HG03103 (cell line): ENCODE measurements at regions not wholly inside any gene's neighbourhood (a gene's known extent, or its start where the extent isn't known, plus 50 kb on each side); places are given as distances from the start of the nearest gene placed in this dataset.
"Not testable (repeated sequence)": the region's sequence is repeated elsewhere in the genome, so short reads cannot be mapped to it uniquely, and the experiment has no call there.

Source experiments
- ATAC-seq: cut with Tn5 transposase; IDR thresholded peaks from one replicate; pipeline ENCODE4 v1.9.1; 2021; ENCODE audit warnings: low read depth; ENCODE audit not compliant: unreplicated experiment

DNA sequence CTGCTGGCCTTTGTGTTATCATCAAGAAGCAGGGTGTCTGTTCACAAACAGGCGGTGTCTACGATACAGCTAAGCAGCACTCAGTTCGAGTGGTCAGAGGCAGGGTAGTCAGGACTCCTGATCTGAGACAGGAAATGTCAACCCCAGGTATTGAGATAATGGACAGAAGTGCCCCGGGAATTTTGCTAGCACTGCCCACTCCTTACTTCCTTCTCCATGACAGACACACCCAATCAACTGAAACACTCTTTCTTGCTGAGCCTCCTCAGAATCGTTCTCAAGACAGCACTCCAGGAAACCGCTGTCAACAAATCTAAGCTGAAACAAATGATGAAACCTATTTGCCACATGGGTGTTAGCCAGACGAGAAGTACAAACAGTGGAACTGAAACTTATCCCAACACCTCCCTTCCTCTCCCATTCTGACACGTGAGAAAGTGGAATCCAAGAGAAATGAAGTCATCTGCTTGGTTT, 109.3 kb downstream of the GTF2IRD2B start:
- ATAC-seq: not testable (repeated sequence)

DNA sequence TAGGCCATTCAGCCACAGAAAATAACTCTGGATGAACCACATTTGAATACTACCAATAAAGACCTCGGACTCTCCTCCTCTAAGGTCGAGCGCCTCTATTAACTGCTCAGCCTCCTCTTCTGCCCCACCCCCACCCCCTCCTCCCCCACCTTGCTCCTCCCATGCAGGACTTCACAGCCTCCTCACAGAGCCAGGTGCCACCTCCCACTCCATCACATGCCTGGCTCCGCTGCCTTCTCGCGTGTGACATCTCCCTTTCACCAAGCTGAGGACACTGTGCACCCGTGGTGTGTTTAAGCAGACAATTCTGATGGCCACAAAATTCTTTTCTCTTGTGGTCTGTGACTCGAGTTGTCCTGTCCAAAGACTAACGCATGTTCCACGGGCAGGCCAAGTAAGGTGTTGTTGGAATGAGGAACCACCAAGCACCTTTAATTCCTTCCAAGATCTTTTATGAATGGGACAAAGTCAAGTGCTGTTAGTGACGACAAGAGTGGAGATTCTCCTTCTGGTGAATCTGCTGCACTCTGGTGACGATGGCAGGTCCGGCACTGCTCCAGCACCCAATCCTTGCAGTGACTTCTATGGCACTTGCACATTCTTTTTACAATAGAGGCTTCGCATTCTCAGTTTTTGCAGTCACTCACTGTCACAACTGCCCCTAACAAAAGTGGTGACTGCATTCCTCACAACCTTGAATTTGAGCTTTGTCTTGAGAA, 113.1 kb downstream of the GTF2IRD2B start:
- not testable (repeated sequence) for ATAC-seq

DNA sequence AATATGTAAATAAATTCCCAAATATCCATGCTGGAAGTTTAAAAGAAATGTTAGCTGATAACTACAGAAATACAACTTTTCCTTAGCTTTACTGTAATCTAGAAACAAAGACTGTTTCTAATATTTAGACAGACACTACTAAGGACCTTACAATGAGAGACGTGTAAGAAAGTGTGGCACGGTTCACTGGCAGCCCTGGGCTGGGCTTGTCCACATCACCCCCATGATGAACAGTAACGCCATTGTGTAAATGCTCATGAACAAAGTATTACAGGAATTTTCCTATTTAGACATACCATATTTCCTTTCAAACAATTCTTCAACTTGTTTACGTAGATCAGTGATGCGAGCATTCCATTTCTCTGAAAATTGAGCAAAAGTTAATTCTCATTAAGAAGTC, 123.1 kb downstream of the GTF2IRD2B start:
- ATAC-seq: not testable (repeated sequence)

DNA sequence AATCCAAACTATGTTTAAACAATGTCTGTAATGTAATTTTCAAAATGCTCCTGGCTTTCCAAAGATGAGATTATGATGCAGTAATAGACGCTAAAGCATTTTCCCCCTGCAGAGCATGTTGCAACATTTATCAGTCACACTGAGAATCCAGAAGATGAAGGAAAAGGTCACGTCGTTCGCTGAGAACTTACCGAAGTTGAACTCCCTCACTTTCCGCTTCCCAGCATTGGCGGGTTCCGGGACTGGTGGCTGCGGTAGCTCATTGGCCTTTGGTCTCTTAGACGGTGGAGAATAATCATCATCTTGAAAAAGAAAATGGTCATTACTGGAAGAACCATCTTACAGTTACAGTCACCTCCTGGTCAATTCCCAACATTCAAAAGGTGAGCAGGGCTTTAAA, 124.6 kb downstream of the GTF2IRD2B start:
- not testable (repeated sequence) for ATAC-seq

DNA sequence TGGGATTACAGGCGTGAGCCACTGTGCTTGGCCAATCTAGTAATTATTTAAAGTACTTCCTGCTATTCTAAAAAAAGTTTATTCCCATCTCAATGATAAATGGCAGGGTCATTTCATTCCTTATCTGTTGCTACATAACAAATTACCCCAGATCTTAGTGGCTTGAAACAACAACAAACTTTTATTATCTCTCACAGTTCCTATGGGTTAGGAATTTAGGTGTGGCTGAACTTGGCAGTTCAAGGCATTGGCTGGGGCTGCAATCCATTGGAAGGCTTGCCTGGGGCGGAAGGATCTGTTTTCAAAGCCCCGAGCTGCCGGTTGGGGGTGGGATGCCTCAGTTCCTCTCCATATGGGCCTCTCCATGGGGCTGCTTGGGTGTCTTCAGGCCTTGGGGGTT, 133.7 kb downstream of the GTF2IRD2B start:
- ATAC-seq: not testable (repeated sequence)

DNA sequence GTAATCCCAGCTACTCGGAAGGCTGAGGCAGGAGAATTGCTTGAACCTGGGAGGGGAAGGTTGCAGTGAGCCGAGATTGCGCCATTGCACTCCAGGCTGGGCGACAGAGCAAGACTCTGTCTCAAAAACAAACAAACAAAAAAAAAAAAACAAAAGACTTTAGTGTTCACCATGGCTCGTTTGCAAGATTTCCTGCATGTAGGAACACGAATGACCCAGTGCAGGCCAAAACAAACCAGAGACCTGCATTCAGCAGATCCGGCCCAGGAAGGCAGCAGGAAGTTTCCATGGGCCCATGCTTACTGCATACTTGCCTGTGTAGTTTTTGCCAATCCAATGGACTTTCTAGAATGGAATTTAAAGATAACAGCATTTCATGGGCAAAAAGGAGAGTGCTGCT, 137.2 kb downstream of the GTF2IRD2B start:
- not testable (repeated sequence) for ATAC-seq

DNA sequence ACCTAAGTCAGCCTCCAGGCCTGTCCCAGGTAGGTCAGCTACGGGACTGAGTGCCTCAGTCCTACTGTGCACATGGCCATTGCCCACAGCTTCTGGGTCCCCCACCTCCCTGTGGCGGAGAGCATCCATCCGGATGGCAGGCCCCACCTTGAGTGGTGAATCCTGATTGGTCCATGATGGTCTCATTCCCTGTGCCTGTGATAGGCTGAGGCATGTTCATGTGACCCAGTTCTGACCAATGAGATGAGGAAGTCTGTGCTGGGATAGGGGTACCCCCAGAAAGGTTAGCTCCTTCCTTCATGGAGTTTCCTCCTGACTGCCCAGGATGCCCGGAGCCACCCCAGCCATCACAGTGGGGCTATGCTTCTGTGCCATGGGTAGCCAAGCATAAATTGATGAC, 138.2 kb downstream of the GTF2IRD2B start:
- not testable (repeated sequence) for ATAC-seq

DNA sequence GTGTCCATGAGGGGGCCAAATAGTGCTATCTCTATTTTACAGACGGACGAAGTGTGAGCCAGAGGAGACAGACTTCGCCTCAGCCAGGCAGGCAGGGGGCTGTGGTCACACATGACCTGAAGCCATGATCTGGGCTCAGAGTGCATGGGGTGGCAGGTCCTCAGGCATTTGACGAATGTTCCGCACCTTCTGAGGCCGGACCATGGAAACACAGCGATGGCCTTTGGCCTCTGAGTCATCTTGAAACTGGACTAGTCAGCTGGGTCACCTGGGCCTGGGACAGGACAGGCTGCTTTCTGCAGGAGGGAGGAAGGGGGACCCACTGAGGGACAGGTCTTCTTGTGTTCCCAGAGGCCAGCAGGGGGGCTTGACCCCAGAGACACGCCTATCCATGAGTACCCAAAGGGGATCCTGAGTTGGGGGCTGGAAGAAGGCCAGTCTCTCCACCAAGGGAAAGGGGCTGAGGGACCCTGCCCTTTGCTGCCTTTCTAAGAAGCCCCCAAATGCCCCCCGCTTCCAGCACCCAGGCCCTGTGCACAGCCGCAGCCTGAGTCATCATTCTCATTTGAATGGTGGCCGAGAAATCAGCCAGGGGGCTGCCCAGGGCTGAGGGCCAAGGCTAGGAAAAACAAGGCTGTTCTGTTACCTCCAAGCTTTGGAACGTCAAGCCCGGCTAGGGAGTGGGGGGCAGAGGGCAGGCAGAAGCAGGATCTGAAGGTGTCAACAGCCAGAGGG, 142.9 kb downstream of the GTF2IRD2B start:
- not testable (repeated sequence) for ATAC-seq

DNA sequence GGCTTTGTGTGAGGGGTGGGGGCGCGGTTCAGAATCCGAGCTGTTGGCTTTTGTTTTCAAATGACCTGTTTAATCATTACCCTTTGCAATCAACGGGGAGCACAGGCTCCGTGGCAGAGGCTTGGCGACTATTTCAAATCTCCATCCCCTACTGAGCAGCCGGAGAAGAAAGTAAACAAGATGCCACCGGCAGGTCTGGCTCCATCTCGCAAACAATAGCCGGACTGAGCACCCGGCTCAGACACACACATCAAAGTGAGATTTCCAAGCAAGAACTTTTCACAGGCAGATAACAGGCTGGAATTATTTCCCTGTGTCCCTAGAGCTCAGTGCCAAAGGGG, 143.4 kb downstream of the GTF2IRD2B start:
- not testable (repeated sequence) for ATAC-seq

DNA sequence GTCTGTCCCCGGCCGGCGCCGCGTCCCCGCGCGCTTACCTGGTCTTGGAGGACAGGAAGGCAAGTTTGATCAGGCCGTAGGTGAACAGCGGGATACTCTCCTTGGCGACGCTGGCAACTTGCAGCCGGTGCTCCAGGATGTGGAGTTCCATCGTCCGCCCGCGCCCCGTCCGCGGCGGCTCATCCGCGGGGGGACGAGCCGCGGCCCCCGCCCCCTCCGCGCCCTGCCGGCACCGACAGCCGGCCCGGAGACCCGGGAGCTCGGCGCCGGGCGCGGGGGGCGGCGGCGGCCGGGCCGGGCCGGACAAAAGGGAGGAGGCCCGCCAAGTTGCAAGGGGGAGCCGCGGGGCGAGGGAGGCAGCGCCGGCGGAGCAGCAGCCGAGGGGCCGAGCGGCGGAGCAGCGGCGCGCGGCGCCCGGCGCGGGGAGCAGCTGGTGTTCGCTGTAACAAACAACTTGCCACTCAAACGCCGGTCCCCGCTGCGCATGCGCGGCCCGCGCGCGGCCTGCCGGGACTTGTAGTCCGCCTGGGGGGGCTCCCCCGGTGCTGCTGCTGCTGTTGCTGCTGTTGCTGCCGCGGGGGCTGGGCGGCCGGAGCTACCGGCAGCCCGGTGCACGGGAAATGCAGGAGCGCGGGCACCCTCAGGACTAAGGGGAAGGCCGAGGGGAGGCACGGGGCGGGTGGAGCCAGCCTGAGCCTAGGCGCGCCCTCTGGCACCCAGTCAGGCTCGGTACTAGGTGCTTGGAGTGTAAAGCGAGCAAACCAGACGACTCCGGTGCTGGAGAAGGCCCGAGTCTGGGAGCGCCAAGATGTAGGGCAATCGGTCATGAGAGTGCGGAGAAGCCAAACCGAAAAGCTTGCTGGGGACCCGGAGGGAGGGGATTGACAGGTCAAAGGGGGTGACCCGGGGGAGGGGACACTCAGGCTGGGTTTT, 145.1 kb downstream of the GTF2IRD2B start:
- ATAC-seq: peak; percentile 90

DNA sequence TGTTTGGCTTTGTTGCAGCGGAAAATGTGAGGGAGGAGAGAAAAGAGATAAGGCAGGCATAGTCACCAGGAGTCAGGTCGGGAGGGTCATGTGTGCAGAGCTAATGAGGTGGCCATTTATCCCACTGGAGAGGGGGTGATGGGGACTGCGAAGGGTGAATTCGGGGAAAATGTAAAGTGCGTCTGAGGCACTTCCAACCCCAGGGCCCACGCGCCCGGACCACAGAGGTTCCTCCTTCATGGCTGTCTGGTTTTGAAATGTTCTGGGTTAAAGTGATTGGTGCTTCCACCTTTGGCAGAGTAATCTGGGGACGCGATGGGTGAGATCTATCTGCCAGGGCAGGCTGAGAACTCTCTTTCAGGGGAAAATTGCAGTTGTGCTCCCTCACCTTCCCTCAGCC, 145.9 kb downstream of the GTF2IRD2B start:
- ATAC-seq: not testable (repeated sequence)

DNA sequence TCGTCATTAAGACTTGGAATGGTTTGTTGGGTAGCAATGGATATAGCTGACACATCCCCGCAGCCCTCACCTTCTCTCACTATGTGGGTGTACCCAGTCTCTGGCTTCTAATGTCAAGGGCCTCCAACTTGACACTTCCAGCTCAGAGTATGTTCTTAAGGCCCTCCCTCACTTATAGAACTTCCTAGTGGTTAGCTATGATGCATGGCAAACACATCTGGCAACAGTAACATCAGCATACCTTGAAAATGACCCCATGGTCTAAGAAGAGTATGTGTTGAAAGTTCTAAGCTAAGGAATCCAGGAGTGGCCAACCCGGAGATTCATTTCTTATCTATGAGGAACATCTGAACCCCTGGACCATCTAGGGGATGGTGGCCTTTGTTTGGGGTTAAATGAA, 151.2 kb downstream of the GTF2IRD2B start:
- ATAC-seq: not testable (repeated sequence)

DNA sequence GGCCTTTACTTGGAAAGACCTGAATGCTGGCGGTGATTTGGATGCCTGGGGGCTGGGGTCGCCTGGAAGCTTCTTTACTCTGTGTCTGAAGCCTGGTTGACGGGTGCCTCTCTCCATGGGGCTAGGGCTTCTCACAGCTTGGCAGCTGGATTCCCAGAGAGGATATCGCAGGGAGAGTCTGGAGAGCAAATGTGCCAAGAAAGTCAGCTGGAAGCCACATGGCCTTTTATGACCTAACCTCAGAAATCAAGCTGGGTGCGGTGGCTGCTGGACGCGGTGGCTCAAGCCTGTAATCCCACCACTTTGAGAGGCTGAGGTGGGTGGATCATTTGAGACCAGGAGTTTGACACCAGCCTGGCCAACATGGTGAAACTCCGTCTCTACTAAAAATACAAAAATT, 147.2 kb upstream of the TRIM73 start:
- ATAC-seq: not testable (repeated sequence)

DNA sequence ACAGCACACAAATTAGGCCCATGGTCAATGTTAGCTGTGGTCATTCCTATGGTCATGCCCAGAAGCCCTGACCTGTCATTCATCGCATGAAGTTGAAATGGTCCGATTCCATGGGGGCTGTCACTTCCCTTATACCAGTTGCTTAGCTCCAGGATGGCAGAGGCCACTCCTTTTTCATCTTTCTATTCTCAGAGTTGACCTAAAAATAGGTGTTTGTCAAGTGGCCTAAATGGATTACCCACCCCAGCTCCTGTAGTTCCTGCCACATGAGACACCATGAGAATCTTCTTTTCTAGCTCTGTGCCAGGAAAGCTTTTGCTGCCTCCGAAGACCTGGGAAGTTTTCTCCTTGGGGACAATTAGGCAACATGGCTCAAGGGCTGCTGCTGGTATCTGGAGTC, 141.2 kb upstream of the TRIM73 start:
- ATAC-seq: not testable (repeated sequence)

DNA sequence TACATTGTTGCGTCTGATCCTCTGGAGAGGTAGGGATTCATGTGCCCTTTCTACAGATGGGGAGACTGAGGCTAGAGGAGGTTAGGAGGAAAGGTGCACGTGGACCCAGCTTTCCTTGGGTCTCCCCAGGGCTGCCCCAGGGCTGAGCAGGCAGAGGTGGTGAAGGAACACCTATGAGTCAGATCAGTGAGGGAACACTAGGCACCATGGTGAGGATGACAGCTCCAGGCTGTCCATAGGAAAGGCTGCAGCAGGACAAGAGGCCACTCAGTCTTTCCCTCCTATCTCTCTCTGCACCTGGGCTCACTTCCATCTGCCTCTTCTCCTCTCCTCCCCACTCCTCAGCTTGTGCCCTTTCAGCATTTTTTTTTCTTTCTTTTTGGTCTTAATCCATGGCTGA, 138.0 kb upstream of the TRIM73 start:
- ATAC-seq: not testable (repeated sequence)

DNA sequence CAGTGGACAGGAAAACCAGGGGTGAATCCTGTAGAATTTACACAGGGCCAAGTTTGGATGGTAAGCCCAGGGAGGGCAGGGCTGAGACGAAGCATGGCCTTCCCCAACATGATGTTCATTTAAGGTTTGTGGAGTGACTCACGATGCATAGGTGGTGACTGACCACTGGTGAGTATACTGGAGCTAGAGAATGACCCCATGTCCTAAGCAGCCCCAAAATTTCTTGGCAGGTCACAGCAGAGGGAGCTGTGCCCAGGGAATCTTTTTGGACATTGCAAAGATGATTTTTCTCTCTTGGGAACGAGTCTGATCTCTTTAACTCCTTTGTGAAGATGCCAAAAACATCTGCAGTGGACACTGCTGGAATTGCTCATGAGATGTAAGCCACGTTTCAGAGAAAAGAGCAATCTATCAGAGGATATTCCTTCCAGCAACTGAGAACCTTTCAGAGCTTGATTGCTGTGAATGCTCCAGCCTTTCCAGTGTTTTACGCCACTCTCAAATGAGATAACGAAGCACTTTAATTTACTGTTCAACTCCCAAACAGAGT, 135.9 kb upstream of the TRIM73 start:
- not testable (repeated sequence) for ATAC-seq

DNA sequence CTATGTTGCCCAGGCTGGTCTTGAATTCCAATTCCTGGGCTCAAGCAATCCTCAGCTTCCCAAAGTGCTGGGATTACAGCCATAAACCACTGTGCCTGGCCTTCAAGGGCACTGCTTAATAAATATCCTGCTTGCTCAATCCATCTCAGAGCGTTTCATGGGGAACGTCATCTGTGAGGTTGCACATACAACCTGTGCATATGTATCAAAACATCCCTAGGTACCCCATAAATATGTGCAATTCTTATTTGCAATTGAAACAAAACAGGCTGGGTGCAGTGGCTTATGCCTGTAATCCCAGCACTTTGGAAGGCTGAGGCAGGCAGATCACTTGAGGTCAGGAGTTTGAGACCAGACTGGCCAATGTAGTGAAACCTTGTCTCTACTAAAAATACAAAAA, 133.8 kb upstream of the TRIM73 start:
- not testable (repeated sequence) for ATAC-seq

DNA sequence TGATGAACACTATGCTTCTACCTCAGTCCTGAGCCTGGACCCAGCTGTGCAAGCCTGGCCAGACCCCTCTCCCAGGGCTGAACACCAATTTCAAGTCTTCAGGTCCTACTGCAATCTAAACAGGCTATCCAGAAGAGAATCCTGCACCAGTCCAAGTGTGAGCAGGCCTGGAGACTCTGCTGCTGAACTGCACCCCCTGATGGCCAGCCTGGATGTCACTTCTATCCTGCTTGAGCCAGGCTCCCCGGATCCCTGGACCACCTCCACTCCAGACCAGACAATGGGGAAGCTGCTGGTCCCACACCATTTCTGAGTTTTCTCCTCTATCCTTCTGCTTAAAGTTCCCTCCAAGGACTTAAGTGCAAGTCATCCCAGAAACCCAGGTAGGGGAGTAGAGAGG, 127.3 kb upstream of the TRIM73 start:
- not testable (repeated sequence) for ATAC-seq

DNA sequence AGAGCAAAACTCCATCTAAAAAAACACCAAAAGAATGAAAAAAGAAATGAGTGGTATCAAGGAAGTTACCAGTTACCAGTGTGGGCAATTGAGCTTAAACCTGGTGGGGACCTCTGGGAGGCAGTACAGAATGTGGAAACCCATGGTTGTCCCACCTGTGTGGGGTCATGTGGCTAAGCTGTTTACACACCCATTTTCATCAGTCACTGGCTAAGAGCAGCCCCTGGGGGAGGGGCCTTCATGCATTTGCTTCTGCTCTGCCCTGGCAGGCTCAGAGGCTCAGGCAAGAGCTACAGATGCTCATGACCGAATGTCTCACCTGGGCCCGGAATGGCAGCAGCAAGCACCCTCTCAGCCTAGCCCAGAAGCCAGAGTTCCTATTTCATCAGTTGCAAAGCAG, 126.3 kb upstream of the TRIM73 start:
- ATAC-seq: not testable (repeated sequence)

DNA sequence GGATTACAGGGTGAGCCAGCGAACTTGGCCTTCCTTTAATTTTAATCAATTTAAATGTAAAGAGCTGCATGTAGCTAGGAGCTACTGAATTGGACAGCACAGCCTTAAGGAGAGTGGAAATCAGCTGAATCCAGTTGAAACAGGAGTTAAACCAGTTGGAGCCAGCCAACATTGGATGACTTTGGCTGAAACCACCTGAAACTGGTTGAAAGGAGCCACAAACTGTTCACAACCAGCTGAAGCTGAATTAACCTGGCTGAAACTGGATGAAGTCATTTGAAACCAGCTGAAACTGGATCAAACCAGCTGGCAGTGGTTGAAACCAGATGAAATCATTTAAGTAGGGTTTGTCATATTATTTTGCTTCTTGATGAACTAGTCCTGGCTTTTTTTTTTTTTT, 121.3 kb upstream of the TRIM73 start:
- not testable (repeated sequence) for ATAC-seq
